HG03135 (cell line): ENCODE measurements at regions not wholly inside any gene's neighbourhood (a gene's known extent, or its start where the extent isn't known, plus 50 kb on each side); places are given as distances from the start of the nearest gene placed in this dataset.

Experiments used
- ATAC-seq: cut with Tn5 transposase; IDR thresholded peaks from one replicate; pipeline ENCODE4 v1.9.1; 2021; ENCODE audit warnings: mild to moderate bottlenecking, moderate library complexity; ENCODE audit not compliant: unreplicated experiment

- ATAC-seq: no peak
Measured at GRCh38 chr3:124591699-124592098, 138.6 kb upstream of the UMPS start.

- no peak for ATAC-seq
Measured at GRCh38 chr3:124592658-124593441, 137.4 kb upstream of the UMPS start.

GRCh38 chr3:124593442-124593829, 136.8 kb upstream of the UMPS start:
- no peak for ATAC-seq

- ATAC-seq: no peak
Measured at GRCh38 chr3:124594581-124594980, 135.7 kb upstream of the UMPS start.

- ATAC-seq: no peak
Measured at GRCh38 chr3:124597273-124597672, 133.0 kb upstream of the UMPS start.

- ATAC-seq: no peak
Measured at GRCh38 chr3:124597979-124598378, 132.3 kb upstream of the UMPS start.

GRCh38 chr3:124599147-124599765, 131.0 kb upstream of the UMPS start:
- ATAC-seq: no peak

GRCh38 chr3:124599779-124600693, 130.2 kb upstream of the UMPS start:
- no peak for ATAC-seq

- no peak for ATAC-seq
Measured at GRCh38 chr3:124600765-124601164, 129.5 kb upstream of the UMPS start.

- no peak for ATAC-seq
Measured at GRCh38 chr3:124601190-124601589, 129.1 kb upstream of the UMPS start.

GRCh38 chr3:124602980-124603627, 127.1 kb upstream of the UMPS start:
- ATAC-seq: no peak

- ATAC-seq: no peak
Measured at GRCh38 chr3:124605781-124606579, 124.3 kb upstream of the UMPS start.

GRCh38 chr3:124607163-124607562, 123.1 kb upstream of the UMPS start:
- no peak for ATAC-seq

GRCh38 chr3:124609402-124609801, 120.8 kb upstream of the UMPS start:
- no peak for ATAC-seq

- no peak for ATAC-seq
Measured at GRCh38 chr3:124610130-124610529, 120.1 kb upstream of the UMPS start.

GRCh38 chr3:124611520-124611919, 118.7 kb upstream of the UMPS start:
- no peak for ATAC-seq

GRCh38 chr3:124615896-124616543, 114.2 kb upstream of the UMPS start:
- ATAC-seq: no peak

- ATAC-seq: no peak
Measured at GRCh38 chr3:124617177-124617576, 113.1 kb upstream of the UMPS start.

- ATAC-seq: no peak
Measured at GRCh38 chr3:124619887-124620599, 110.2 kb upstream of the UMPS start.
